ENCODE measurements at regions not wholly inside any gene's neighbourhood (a gene's known extent, or its start where the extent isn't known, plus 50 kb on each side); places are given as distances from the start of the nearest gene placed in this dataset.

DNA sequence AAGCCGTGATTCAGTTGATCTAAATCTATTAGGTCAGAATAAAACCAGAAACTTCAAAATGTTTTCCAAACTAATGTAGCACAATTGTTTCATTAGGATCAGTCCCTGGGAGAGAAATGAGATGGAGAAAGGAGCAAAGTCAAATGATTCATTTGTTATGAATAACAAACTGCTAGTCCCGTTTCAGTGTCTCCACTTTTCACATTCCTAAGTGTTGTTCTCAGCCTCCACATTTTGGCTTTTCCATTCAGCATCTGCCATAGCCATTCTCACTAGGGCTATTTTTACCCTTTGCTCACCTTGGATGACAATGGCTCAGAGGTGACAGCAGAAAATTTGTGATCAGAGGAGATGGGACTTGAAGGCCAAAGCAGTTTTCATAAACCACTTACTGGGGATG lies 314.1 kb upstream of the KIF2A start:
- ChIA-PET POLR2A (no interaction called here), CTCF (no interaction called here)
- 13% methylated on average over 2 of the region's 2 CpGs for WGBS (ENCODE audit: low lambda C conversion rate)

More for the DNA sequence above, 314.1 kb upstream of the KIF2A start:
- Histone ChIP-seq H3K9ac (no peak overlapping the region), H3K36me3 (replicated peaks in 1 of 2; ENCODE audit: control insufficient read depth in 1 of 2, insufficient read depth in 2 of 2, low read length in 1 of 2) (no peaks in the 10 kb centered on the region), H3F3A (replicated peaks; ENCODE audit: insufficient read depth) (no peaks in the 10 kb centered on the region), H3K27ac (ENCODE audit: low read depth in 2 of 2, low read length in 1 of 2) (no peak overlapping the region), H3K79me2 (ENCODE audit: insufficient read depth) (no peaks in the 10 kb centered on the region), H3K4me1 (ENCODE audit: control insufficient read depth in 1 of 2, insufficient read depth in 2 of 2, low read depth in 1 of 2, low read length in 1 of 2) (peaks cover 0 to 10% of the 10 kb centered on the region in 2 experiments; a peak in 2 of 4 replicates), H3K9me3 (no peaks in the 10 kb centered on the region), H3K4me2 (no peak overlapping the region), H3K27me3 (ENCODE audit: insufficient read depth) (no peaks in the 10 kb centered on the region), H4K20me1 (ENCODE audit: insufficient read depth) (no peaks in the 10 kb centered on the region), H3K9me2 (no peaks in the 10 kb centered on the region), H3K4me3 (ENCODE audit: low read depth in 2 of 2, low read length in 1 of 2) (no peak overlapping the region), H2AFZ (ENCODE audit: low read depth) (no peak overlapping the region)
- no peak for TF ChIP-seq RAD21 (IDR thresholded peaks at IDR 0.05; ENCODE audit: low read length)
- no peak for TF ChIP-seq FOXM1 (IDR thresholded peaks at IDR 0.05; ENCODE audit: low read depth)
- TF ChIP-seq USF1 (IDR thresholded peaks at IDR 0.05; ENCODE audit: borderline replicate concordance, low read depth), result no peak
- TF ChIP-seq FOSL2 (IDR thresholded peaks at IDR 0.05; ENCODE audit: borderline replicate concordance, low read depth), result no peak
- TF ChIP-seq CHD2 (IDR thresholded peaks at IDR 0.05; ENCODE audit: low read length, partially characterized antibody), result no peak
- TF ChIP-seq POLR2AphosphoS5 (IDR thresholded peaks at IDR 0.05; ENCODE audit: low read depth, low read length), result no peak
- TF ChIP-seq REST (IDR thresholded peaks at IDR 0.05; ENCODE audit: low read depth, low read length), result no peak
- TF ChIP-seq SIN3A (IDR thresholded peaks at IDR 0.05; ENCODE audit: borderline replicate concordance, low read depth, low read length), result no peak
- no peak for TF ChIP-seq MXI1 (IDR thresholded peaks at IDR 0.05; ENCODE audit: low read depth, low read length)
- TF ChIP-seq NFIC (IDR thresholded peaks at IDR 0.05; ENCODE audit: borderline replicate concordance), result no peak
- TF ChIP-seq EP300 (IDR thresholded peaks at IDR 0.05; ENCODE audit: borderline replicate concordance in 1 of 2, low read depth in 1 of 2, low read length in 1 of 2), result no peak
- TF ChIP-seq, protein P1, sequence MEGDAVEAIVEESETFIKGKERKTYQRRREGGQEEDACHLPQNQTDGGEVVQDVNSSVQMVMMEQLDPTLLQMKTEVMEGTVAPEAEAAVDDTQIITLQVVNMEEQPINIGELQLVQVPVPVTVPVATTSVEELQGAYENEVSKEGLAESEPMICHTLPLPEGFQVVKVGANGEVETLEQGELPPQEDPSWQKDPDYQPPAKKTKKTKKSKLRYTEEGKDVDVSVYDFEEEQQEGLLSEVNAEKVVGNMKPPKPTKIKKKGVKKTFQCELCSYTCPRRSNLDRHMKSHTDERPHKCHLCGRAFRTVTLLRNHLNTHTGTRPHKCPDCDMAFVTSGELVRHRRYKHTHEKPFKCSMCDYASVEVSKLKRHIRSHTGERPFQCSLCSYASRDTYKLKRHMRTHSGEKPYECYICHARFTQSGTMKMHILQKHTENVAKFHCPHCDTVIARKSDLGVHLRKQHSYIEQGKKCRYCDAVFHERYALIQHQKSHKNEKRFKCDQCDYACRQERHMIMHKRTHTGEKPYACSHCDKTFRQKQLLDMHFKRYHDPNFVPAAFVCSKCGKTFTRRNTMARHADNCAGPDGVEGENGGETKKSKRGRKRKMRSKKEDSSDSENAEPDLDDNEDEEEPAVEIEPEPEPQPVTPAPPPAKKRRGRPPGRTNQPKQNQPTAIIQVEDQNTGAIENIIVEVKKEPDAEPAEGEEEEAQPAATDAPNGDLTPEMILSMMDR (IDR thresholded peaks at IDR 0.05), result no peak
- TF ChIP-seq USF2 (IDR thresholded peaks at IDR 0.05; ENCODE audit: borderline replicate concordance, low read depth, low read length), result no peak
- TF ChIP-seq, protein P2, sequence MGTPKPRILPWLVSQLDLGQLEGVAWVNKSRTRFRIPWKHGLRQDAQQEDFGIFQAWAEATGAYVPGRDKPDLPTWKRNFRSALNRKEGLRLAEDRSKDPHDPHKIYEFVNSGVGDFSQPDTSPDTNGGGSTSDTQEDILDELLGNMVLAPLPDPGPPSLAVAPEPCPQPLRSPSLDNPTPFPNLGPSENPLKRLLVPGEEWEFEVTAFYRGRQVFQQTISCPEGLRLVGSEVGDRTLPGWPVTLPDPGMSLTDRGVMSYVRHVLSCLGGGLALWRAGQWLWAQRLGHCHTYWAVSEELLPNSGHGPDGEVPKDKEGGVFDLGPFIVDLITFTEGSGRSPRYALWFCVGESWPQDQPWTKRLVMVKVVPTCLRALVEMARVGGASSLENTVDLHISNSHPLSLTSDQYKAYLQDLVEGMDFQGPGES (IDR thresholded peaks at IDR 0.05; ENCODE audit: low read depth, low read length), result no peak
- TF ChIP-seq, protein P3, sequence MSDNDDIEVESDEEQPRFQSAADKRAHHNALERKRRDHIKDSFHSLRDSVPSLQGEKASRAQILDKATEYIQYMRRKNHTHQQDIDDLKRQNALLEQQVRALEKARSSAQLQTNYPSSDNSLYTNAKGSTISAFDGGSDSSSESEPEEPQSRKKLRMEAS (IDR thresholded peaks at IDR 0.05; ENCODE audit: low read depth), result no peak
- no peak for DNase-seq
